Astrocyte (in vitro differentiated cells and primary cell): ENCODE measurements at regions not wholly inside any gene's neighbourhood (a gene's known extent, or its start where the extent isn't known, plus 50 kb on each side); places are given as distances from the start of the nearest gene placed in this dataset.

Experiments
- DNase-seq: peaks from one replicate; pipeline ENCODE4 v3.0.0-alpha.2; 2010; ENCODE audit warnings: low read depth
- FAIRE-seq: peaks from 2 replicates; lab custom pipeline; 2011; peaks lifted over from hg19 to GRCh38; lab: Jason Lieb, UNC
- H2AFZ ChIP-seq: 2 replicates; pipeline ENCODE4 v1.6.0; 2012; ENCODE audit warnings: low read depth, low read length, inconsistent platforms
- H3K27ac ChIP-seq: 2 replicates; pipeline ENCODE4 v1.5.1; 2011; ENCODE audit warnings: low read depth, low read length, inconsistent platforms
- H3K27me3 ChIP-seq: 2 replicates; pipeline ENCODE4 v1.6.0; 2011; ENCODE audit warnings: low read length, inconsistent platforms; ENCODE audit not compliant: insufficient read depth
- H3K36me3 ChIP-seq: 2 replicates; pipeline ENCODE4 v1.5.1; 2011; ENCODE audit warnings: low read length, inconsistent platforms; ENCODE audit not compliant: insufficient read depth
- H3K4me1 ChIP-seq: 2 replicates; pipeline ENCODE4 v1.5.1; 2011; ENCODE audit warnings: low read length, inconsistent platforms; ENCODE audit not compliant: insufficient read depth
- H3K4me2 ChIP-seq: 2 replicates; pipeline ENCODE4 v1.6.0; 2012; ENCODE audit warnings: low read length, inconsistent platforms
- H3K4me3 ChIP-seq: 2 replicates; pipeline ENCODE4 v1.5.1; 2011; ENCODE audit warnings: low read depth, mild to moderate bottlenecking, low read length, inconsistent platforms; ENCODE audit not compliant: insufficient read depth
- H3K79me2 ChIP-seq: 2 replicates; pipeline ENCODE4 v1.6.0; 2012; ENCODE audit warnings: mild to moderate bottlenecking, low read length, inconsistent platforms; ENCODE audit not compliant: insufficient read depth
- H3K9ac ChIP-seq: 2 replicates; pipeline ENCODE4 v1.6.0; 2012; ENCODE audit warnings: mild to moderate bottlenecking, low read length, inconsistent platforms
- H3K9me3 ChIP-seq: 2 replicates; pipeline ENCODE4 v1.5.1; 2012; ENCODE audit warnings: low read depth, mild to moderate bottlenecking, low read length, inconsistent platforms; ENCODE audit not compliant: insufficient read depth
- H4K20me1 ChIP-seq: 2 replicates; pipeline ENCODE4 v1.6.0; 2012; ENCODE audit warnings: low read length, inconsistent platforms; ENCODE audit not compliant: insufficient read depth
- H3K27ac Mint-ChIP-seq: one replicate; pipeline ENCODE4 v1.8.0; 2021; ENCODE audit warnings: mild to moderate bottlenecking, mixed read lengths; ENCODE audit not compliant: unreplicated experiment
- H3K27me3 Mint-ChIP-seq: one replicate; pipeline ENCODE4 v1.8.0; 2021; ENCODE audit warnings: low read depth, mixed read lengths; ENCODE audit not compliant: unreplicated experiment
- H3K36me3 Mint-ChIP-seq: one replicate; pipeline ENCODE4 v1.8.0; 2021; ENCODE audit warnings: low read depth, mixed read lengths; ENCODE audit not compliant: unreplicated experiment
- H3K4me1 Mint-ChIP-seq: one replicate; pipeline ENCODE4 v1.8.0; 2021; ENCODE audit warnings: low read depth, mixed read lengths; ENCODE audit not compliant: unreplicated experiment
- H3K4me3 Mint-ChIP-seq: one replicate; pipeline ENCODE4 v1.8.0; 2021; ENCODE audit warnings: mild to moderate bottlenecking, moderate library complexity, mixed read lengths; ENCODE audit not compliant: unreplicated experiment
- H3K9me3 Mint-ChIP-seq: one replicate; pipeline ENCODE4 v1.8.0; 2021; ENCODE audit warnings: mild to moderate bottlenecking, mixed read lengths; ENCODE audit not compliant: unreplicated experiment
- EZH2 ChIP-seq: IDR thresholded peaks from 2 replicates; pipeline ENCODE4 v1.6.1; 2012; ENCODE audit warnings: mild to moderate bottlenecking, low read length, inconsistent platforms; ENCODE audit not compliant: insufficient read depth
- TF ChIP-seq, protein P1 (sequence below): IDR thresholded peaks from 2 replicates; pipeline ENCODE4 v1.5.1; 2011; ENCODE audit warnings: low read depth, mild to moderate bottlenecking, inconsistent platforms, low read length, moderate library complexity; ENCODE audit not compliant: insufficient read depth

DNA sequence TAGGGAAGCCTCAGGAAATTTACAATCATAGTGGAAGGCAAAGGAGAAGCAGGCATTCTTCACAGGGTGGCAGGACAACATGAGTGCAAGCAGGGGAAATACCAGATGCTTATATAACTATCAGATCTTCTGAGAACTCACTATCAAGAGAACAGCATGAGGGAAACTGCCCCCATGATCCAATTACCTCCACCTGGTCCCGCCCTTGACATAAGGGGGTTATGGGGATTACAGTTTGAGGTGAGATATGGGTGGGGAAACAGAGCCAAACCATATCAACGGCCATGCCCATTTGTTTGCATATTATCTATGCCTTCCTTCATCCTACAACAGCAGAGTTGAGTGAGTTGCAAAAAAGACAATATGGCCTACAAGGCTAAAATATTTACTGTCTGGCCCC is 140.2 kb upstream of the CCDC196 start:
- FAIRE-seq: no peak
- no peaks in the 10 kb centered on the region for H3K36me3 Mint-ChIP-seq

DNA sequence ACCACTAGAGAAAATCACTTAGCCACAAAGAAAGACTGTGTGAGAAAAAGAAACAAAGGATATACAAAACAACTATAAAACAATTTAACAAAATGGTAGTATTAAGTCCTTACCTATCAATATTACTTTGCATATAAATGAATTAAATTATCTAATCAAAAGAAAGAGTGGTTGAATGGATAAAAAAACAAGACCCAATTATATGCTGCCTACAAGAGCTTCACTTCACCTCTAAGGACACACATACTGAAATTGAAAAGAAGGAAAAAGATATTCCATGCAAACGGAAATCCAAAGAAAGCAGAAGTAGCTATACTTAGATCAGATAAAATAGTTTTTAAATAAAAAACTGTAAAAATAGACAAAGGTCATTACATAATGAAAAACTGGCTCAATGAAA is 134.9 kb upstream of the CCDC196 start:
- H3K27ac ChIP-seq: no peak overlapping the region
- H3K9me3 Mint-ChIP-seq: peaks cover 10% of the 10 kb centered on the region
- H2AFZ ChIP-seq: no peak overlapping the region

More for the DNA sequence above, 140.2 kb upstream of the CCDC196 start:
- no peak for DNase-seq
- Histone ChIP-seq H2AFZ (no peak overlapping the region), H4K20me1 (no peaks in the 10 kb centered on the region), H3K4me2 (no peak overlapping the region), H3K79me2 (no peaks in the 10 kb centered on the region), H3K27me3 (no peaks in the 10 kb centered on the region), H3K9ac (no peak overlapping the region), H3K4me1 (no peaks in the 10 kb centered on the region), H3K4me3 (no peak overlapping the region), H3K27ac (no peak overlapping the region), H3K36me3 (no peaks in the 10 kb centered on the region), H3K9me3 (no peaks in the 10 kb centered on the region)
- no peak overlapping the region for H3K27ac Mint-ChIP-seq
- TF ChIP-seq, protein P1, sequence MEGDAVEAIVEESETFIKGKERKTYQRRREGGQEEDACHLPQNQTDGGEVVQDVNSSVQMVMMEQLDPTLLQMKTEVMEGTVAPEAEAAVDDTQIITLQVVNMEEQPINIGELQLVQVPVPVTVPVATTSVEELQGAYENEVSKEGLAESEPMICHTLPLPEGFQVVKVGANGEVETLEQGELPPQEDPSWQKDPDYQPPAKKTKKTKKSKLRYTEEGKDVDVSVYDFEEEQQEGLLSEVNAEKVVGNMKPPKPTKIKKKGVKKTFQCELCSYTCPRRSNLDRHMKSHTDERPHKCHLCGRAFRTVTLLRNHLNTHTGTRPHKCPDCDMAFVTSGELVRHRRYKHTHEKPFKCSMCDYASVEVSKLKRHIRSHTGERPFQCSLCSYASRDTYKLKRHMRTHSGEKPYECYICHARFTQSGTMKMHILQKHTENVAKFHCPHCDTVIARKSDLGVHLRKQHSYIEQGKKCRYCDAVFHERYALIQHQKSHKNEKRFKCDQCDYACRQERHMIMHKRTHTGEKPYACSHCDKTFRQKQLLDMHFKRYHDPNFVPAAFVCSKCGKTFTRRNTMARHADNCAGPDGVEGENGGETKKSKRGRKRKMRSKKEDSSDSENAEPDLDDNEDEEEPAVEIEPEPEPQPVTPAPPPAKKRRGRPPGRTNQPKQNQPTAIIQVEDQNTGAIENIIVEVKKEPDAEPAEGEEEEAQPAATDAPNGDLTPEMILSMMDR: no peak
- no peak for TF ChIP-seq EZH2
- no peaks in the 10 kb centered on the region for H3K27me3 Mint-ChIP-seq
- H3K9me3 Mint-ChIP-seq: peaks cover 7% of the 10 kb centered on the region
- H3K4me3 Mint-ChIP-seq: no peak overlapping the region
- H3K4me1 Mint-ChIP-seq: no peaks in the 10 kb centered on the region

DNA sequence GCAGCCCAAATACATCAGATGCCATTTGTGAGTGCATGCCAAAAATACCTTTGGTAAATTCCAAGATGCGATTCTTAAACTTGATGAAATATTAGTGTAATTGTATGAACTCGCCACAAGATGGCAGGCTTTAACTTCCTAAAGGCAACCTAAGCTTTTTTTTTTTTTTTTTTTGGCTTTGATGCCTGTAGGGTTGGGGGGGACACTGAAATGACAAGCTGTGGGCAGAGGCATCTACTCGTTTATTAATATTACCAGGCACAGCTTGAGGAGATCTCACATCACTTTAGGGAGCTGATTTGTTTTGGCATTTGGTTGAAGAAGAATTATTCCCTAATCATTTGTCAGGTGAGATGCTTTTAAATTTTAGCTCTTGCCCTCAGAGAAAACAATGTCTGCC is 126.7 kb upstream of the CCDC196 start:
- no peaks in the 10 kb centered on the region for H3K4me1 ChIP-seq
- H3K4me3 ChIP-seq: no peak overlapping the region
- Mint-ChIP-seq H3K27ac (no peak overlapping the region), H3K9me3 (no peaks in the 10 kb centered on the region), H3K27me3 (peaks cover 15% of the 10 kb centered on the region), H3K4me3 (no peak overlapping the region), H3K36me3 (no peaks in the 10 kb centered on the region), H3K4me1 (no peaks in the 10 kb centered on the region)
- H2AFZ ChIP-seq: no peak overlapping the region
- H3K4me2 ChIP-seq: no peak overlapping the region
- no peaks in the 10 kb centered on the region for H4K20me1 ChIP-seq
- no peaks in the 10 kb centered on the region for H3K9me3 ChIP-seq
- H3K9ac ChIP-seq: no peak overlapping the region
- H3K27me3 ChIP-seq: peaks cover 2% of the 10 kb centered on the region
- H3K79me2 ChIP-seq: no peaks in the 10 kb centered on the region
- DNase-seq (peak; percentile 59), FAIRE-seq (no peak)
- no peak overlapping the region for H3K27ac ChIP-seq
- H3K36me3 ChIP-seq: no peaks in the 10 kb centered on the region
- no peak for TF ChIP-seq EZH2
- TF ChIP-seq, protein P1: peak; percentile 51

More for the DNA sequence above, 134.9 kb upstream of the CCDC196 start:
- FAIRE-seq: no peak
- Histone ChIP-seq H3K79me2 (no peaks in the 10 kb centered on the region), H3K9me3 (no peaks in the 10 kb centered on the region), H3K4me2 (no peak overlapping the region), H3K4me1 (no peaks in the 10 kb centered on the region), H4K20me1 (no peaks in the 10 kb centered on the region), H3K36me3 (no peaks in the 10 kb centered on the region), H3K27me3 (no peaks in the 10 kb centered on the region), H3K9ac (no peak overlapping the region), H3K4me3 (no peak overlapping the region)
- no peaks in the 10 kb centered on the region for H3K4me1 Mint-ChIP-seq
- H3K36me3 Mint-ChIP-seq: no peaks in the 10 kb centered on the region
- peaks cover 4% of the 10 kb centered on the region for H3K27me3 Mint-ChIP-seq
- TF ChIP-seq, protein P1: no peak
- no peak for TF ChIP-seq EZH2
- H3K27ac Mint-ChIP-seq: no peak overlapping the region
- no peak for DNase-seq
- no peak overlapping the region for H3K4me3 Mint-ChIP-seq
